Duodenal mucosa (tissue), 2 donors: ENCODE measurements at regions not wholly inside any gene's neighbourhood (a gene's known extent, or its start where the extent isn't known, plus 50 kb on each side); places are given as distances from the start of the nearest gene placed in this dataset.
"Not testable (repeated sequence)": the region's sequence is repeated elsewhere in the genome, so short reads cannot be mapped to it uniquely, and the experiment has no call there.

Source experiments
- H3K27ac ChIP-seq: one replicate; pipeline ENCODE4 v1.7.0; 2013; ENCODE audit warnings: low read depth, low read length
- H3K27me3 ChIP-seq, 2 donors: one replicate each; pipeline ENCODE4 v1.7.0; 2013; ENCODE audit warnings: low read length in 2 of 2, control low read depth in 1 of 2; ENCODE audit not compliant: insufficient read depth in 2 of 2, control insufficient read depth in 1 of 2
- H3K36me3 ChIP-seq, 2 donors: one replicate each; pipeline ENCODE4 v1.7.0; 2013; ENCODE audit warnings: low read length in 2 of 2, control low read depth in 1 of 2; ENCODE audit not compliant: insufficient read depth in 2 of 2, control insufficient read depth in 1 of 2
- H3K4me1 ChIP-seq, 2 donors: one replicate each; pipeline ENCODE4 v1.7.0; 2013; ENCODE audit warnings: low read length in 2 of 2, control low read depth in 1 of 2; ENCODE audit not compliant: insufficient read depth in 2 of 2, control insufficient read depth in 1 of 2
- H3K4me3 ChIP-seq, 2 donors: one replicate each; pipeline ENCODE4 v1.7.0; 2013; ENCODE audit warnings: low read length in 2 of 2, low read depth in 1 of 2
- H3K9ac ChIP-seq, 2 donors: one replicate each; pipeline ENCODE4 v1.7.0; 2013; ENCODE audit warnings: low read length in 2 of 2, low read depth in 1 of 2
- H3K9me3 ChIP-seq, 2 donors: one replicate each; pipeline ENCODE4 v1.7.0; 2013; ENCODE audit warnings: low read length in 2 of 2, control low read depth in 1 of 2; ENCODE audit not compliant: control insufficient read depth in 1 of 2

- H3K36me3 ChIP-seq, result no peaks in the 10 kb centered on the region
- H3K4me1 ChIP-seq, result no peaks in the 10 kb centered on the region
- H3K4me3 ChIP-seq, result no peak overlapping the region
- no peaks in the 10 kb centered on the region for H3K9me3 ChIP-seq
- no peaks in the 10 kb centered on the region for H3K27me3 ChIP-seq
- H3K9ac ChIP-seq, result no peak overlapping the region
- no peak overlapping the region for H3K27ac ChIP-seq
These were observed 415.3 kb upstream of the CAMK1G start for GRCh38 chr1:209168204-209168603.

GRCh38 chr1:209171151-209171550 is 412.4 kb upstream of the CAMK1G start:
- Histone ChIP-seq H3K4me1 (no peaks in the 10 kb centered on the region), H3K9me3 (no peaks in the 10 kb centered on the region), H3K36me3 (no peaks in the 10 kb centered on the region), H3K9ac (no peak overlapping the region), H3K27ac (no peak overlapping the region), H3K27me3 (no peaks in the 10 kb centered on the region), H3K4me3 (no peak overlapping the region)

GRCh38 chr1:209172286-209172685 is 411.2 kb upstream of the CAMK1G start:
- H3K9me3 ChIP-seq, result no peaks in the 10 kb centered on the region
- no peaks in the 10 kb centered on the region for H3K36me3 ChIP-seq
- H3K4me3 ChIP-seq, result no peak overlapping the region
- H3K4me1 ChIP-seq, result no peaks in the 10 kb centered on the region
- H3K27me3 ChIP-seq, result no peaks in the 10 kb centered on the region
- no peak overlapping the region for H3K9ac ChIP-seq
- no peak overlapping the region for H3K27ac ChIP-seq

- not testable (repeated sequence) for H3K9me3 ChIP-seq, H3K9ac ChIP-seq, H3K36me3 ChIP-seq, H3K4me1 ChIP-seq, H3K27me3 ChIP-seq, H3K4me3 ChIP-seq, H3K27ac ChIP-seq
These were observed 410.5 kb upstream of the CAMK1G start for GRCh38 chr1:209172792-209173542.

- not testable (repeated sequence) for H3K27me3 ChIP-seq, H3K9me3 ChIP-seq, H3K4me1 ChIP-seq, H3K27ac ChIP-seq, H3K4me3 ChIP-seq, H3K9ac ChIP-seq, H3K36me3 ChIP-seq
These were observed 409.7 kb upstream of the CAMK1G start for GRCh38 chr1:209173796-209174195.

GRCh38 chr1:209176866-209177430 is 406.6 kb upstream of the CAMK1G start:
- H3K9ac ChIP-seq, result no peak overlapping the region
- no peaks in the 10 kb centered on the region for H3K36me3 ChIP-seq
- H3K4me3 ChIP-seq, result no peak overlapping the region
- no peaks in the 10 kb centered on the region for H3K9me3 ChIP-seq
- H3K27me3 ChIP-seq, result no peaks in the 10 kb centered on the region
- H3K27ac ChIP-seq, result no peak overlapping the region
- H3K4me1 ChIP-seq, result no peaks in the 10 kb centered on the region

- no peaks in the 10 kb centered on the region for H3K27me3 ChIP-seq
- H3K27ac ChIP-seq, result no peak overlapping the region
- no peak overlapping the region for H3K4me3 ChIP-seq
- H3K9me3 ChIP-seq, result peaks cover 0 to 5% of the 10 kb centered on the region in 2 donors
- no peak overlapping the region for H3K9ac ChIP-seq
- no peaks in the 10 kb centered on the region for H3K4me1 ChIP-seq
- H3K36me3 ChIP-seq, result no peaks in the 10 kb centered on the region
These were observed 400.3 kb upstream of the CAMK1G start for GRCh38 chr1:209183195-209183594.

GRCh38 chr1:209187589-209187988 is 395.9 kb upstream of the CAMK1G start:
- H3K27me3 ChIP-seq, result no peaks in the 10 kb centered on the region
- no peaks in the 10 kb centered on the region for H3K36me3 ChIP-seq

GRCh38 chr1:209190591-209191261 is 392.8 kb upstream of the CAMK1G start:
- no peak overlapping the region for H3K9ac ChIP-seq
- H3K4me3 ChIP-seq, result no peak overlapping the region
- no peaks in the 10 kb centered on the region for H3K4me1 ChIP-seq
- no peak overlapping the region for H3K27ac ChIP-seq
- H3K9me3 ChIP-seq, result peaks cover 7 to 9% of the 10 kb centered on the region in 2 donors
- no peaks in the 10 kb centered on the region for H3K36me3 ChIP-seq
- no peaks in the 10 kb centered on the region for H3K27me3 ChIP-seq

More at GRCh38 chr1:209187589-209187988, 395.9 kb upstream of the CAMK1G start:
- Histone ChIP-seq H3K4me3 (no peak overlapping the region), H3K4me1 (no peaks in the 10 kb centered on the region), H3K9ac (no peak overlapping the region), H3K27ac (no peak overlapping the region), H3K9me3 (peaks cover 0 to 5% of the 10 kb centered on the region in 2 donors)

GRCh38 chr1:209191262-209191634 is 392.3 kb upstream of the CAMK1G start:
- peaks cover 12 to 14% of the 10 kb centered on the region in 2 donors for H3K9me3 ChIP-seq
- H3K36me3 ChIP-seq, result no peaks in the 10 kb centered on the region
- no peak overlapping the region for H3K27ac ChIP-seq
- H3K4me1 ChIP-seq, result no peaks in the 10 kb centered on the region
- no peak overlapping the region for H3K4me3 ChIP-seq
- H3K27me3 ChIP-seq, result no peaks in the 10 kb centered on the region
- H3K9ac ChIP-seq, result no peak overlapping the region
